ENCODE measurements at regions not wholly inside any gene's neighbourhood (a gene's known extent, or its start where the extent isn't known, plus 50 kb on each side); places are given as distances from the start of the nearest gene placed in this dataset.

GRCh38 chr3:26132942-26133341, 343.1 kb downstream of the OXSM start:
- intact Hi-C loops (cut with micrococcal nuclease) = no loop called here
- Histone ChIP-seq H3K36me3 (ENCODE audit: control insufficient read depth, insufficient read depth, low read length) (no peaks in the 10 kb centered on the region), H3K79me2 (ENCODE audit: control insufficient read depth, insufficient read depth, low read length) (no peaks in the 10 kb centered on the region), H3K9me1 (ENCODE audit: control insufficient read depth, insufficient read depth, low read length) (no peaks in the 10 kb centered on the region), H3K4me1 (replicated peaks in 1 of 2; ENCODE audit: control insufficient read depth in 2 of 2, insufficient read depth in 2 of 2, low read length in 2 of 2) (no peaks in the 10 kb centered on the region), H3K4me2 (ENCODE audit: insufficient read depth, low read length) (no peak overlapping the region), H3K9ac (ENCODE audit: insufficient read depth in 1 of 2, low read depth in 2 of 2, low read length in 2 of 2) (no peak overlapping the region), H2AFZ (ENCODE audit: low read depth, low read length) (no peak overlapping the region), H4K20me1 (replicated peaks; ENCODE audit: control insufficient read depth, insufficient read depth, low read length) (no peaks in the 10 kb centered on the region), H3K27me3 (ENCODE audit: control insufficient read depth in 2 of 2, insufficient read depth in 2 of 2, low read length in 2 of 2) (no peaks in the 10 kb centered on the region), H3K27ac (ENCODE audit: extremely low read depth, low read depth, low read length) (no peak overlapping the region), H3K4me3 (no peak overlapping the region), H3K9me3 (replicated peaks; ENCODE audit: control insufficient read depth, insufficient read depth, low read depth, low read length) (no peaks in the 10 kb centered on the region)
- ChIA-PET CTCF (ENCODE audit: low intra/inter-chr PET ratio) (no interaction called here), POLR2A (no interaction called here)
- FAIRE-seq = no peak
- no peak for DNase-seq (ENCODE audit: extremely low read depth in 1 of 4, low spot score in 3 of 4)
- no TSS peak for BruUV-seq (replicated peaks)
- in situ Hi-C loops (cut with MboI) = no loop called here
- ATAC-seq = no peak
- TF ChIP-seq ZNF318 (IDR thresholded peaks at IDR 0.05; ENCODE audit: borderline replicate concordance in 1 of 2, low read depth in 1 of 2) (no peak), HDAC6 (IDR thresholded peaks at IDR 0.05; ENCODE audit: low read depth, low read length) (no peak), TOE1 (IDR thresholded peaks at IDR 0.05; ENCODE audit: borderline replicate concordance) (no peak), TOE1 (CRISPR knock-in tag; IDR thresholded peaks at IDR 0.05; ENCODE audit: borderline replicate concordance, low read depth) (no peak), KAT2B (IDR thresholded peaks at IDR 0.05; ENCODE audit: low read depth, low read length) (no peak), MTA2 (IDR thresholded peaks at IDR 0.05; ENCODE audit: low read depth) (no peak), ZNF639 (CRISPR knock-in tag; conservative IDR thresholded peaks at IDR 0.05 in 1 of 2, IDR thresholded peaks at IDR 0.05 in 1 of 2) (no peak), MAFG (tag; conservative IDR thresholded peaks at IDR 0.05) (no peak), FOXP1 (CRISPR knock-in tag; IDR thresholded peaks at IDR 0.05) (no peak), E2F3 (CRISPR knock-in tag; IDR thresholded peaks at IDR 0.05) (no peak), MXD1 (CRISPR knock-in tag; IDR thresholded peaks at IDR 0.05; ENCODE audit: borderline replicate concordance, poor library complexity, severe bottlenecking) (no peak)

Data from K562 (cell line).